GM21447 (cell line): ENCODE measurements at regions not wholly inside any gene's neighbourhood (a gene's known extent, or its start where the extent isn't known, plus 50 kb on each side); places are given as distances from the start of the nearest gene placed in this dataset.

Source experiments
- ATAC-seq: cut with Tn5 transposase; IDR thresholded peaks from one replicate; pipeline ENCODE4 v1.9.1; 2021; ENCODE audit not compliant: unreplicated experiment

- ATAC-seq = no peak
Measured at GRCh38 chr9:73742412-73742811, 590.7 kb downstream of the ANXA1 start.

- ATAC-seq = no peak
Measured at GRCh38 chr9:73743826-73744225, 592.2 kb downstream of the ANXA1 start.

- no peak for ATAC-seq
Measured at GRCh38 chr9:73745598-73745997, 593.9 kb downstream of the ANXA1 start.

- ATAC-seq = no peak
Measured at GRCh38 chr9:73753171-73753570, 601.5 kb downstream of the ANXA1 start.

GRCh38 chr9:73761905-73762304, 610.2 kb downstream of the ANXA1 start:
- ATAC-seq = no peak

GRCh38 chr9:73773896-73774295, 622.2 kb downstream of the ANXA1 start:
- ATAC-seq = no peak

- no peak for ATAC-seq
Measured at GRCh38 chr9:73775757-73776156, 624.1 kb downstream of the ANXA1 start.

- ATAC-seq = no peak
Measured at GRCh38 chr9:73780916-73781315, 629.3 kb downstream of the ANXA1 start.

- ATAC-seq = no peak
Measured at GRCh38 chr9:73782166-73782565, 630.5 kb downstream of the ANXA1 start.

- ATAC-seq = no peak
Measured at GRCh38 chr9:73799446-73799845, 647.8 kb downstream of the ANXA1 start.

GRCh38 chr9:73805111-73805510, 653.4 kb downstream of the ANXA1 start:
- ATAC-seq = no peak

- no peak for ATAC-seq
Measured at GRCh38 chr9:73805853-73806458, 654.3 kb downstream of the ANXA1 start.

- ATAC-seq = no peak
Measured at GRCh38 chr9:73806876-73807275, 655.2 kb downstream of the ANXA1 start.

GRCh38 chr9:73807952-73808351, 656.3 kb downstream of the ANXA1 start:
- ATAC-seq = no peak

GRCh38 chr9:73810585-73811215, 659.0 kb downstream of the ANXA1 start:
- no peak for ATAC-seq

GRCh38 chr9:73813546-73813945, 661.9 kb downstream of the ANXA1 start:
- ATAC-seq = no peak

- ATAC-seq = no peak
Measured at GRCh38 chr9:73816905-73817304, 665.2 kb downstream of the ANXA1 start.

- ATAC-seq = no peak
Measured at GRCh38 chr9:73824671-73825070, 672.5 kb upstream of the RORB start.

GRCh38 chr9:73838871-73839270, 658.3 kb upstream of the RORB start:
- ATAC-seq = no peak

- no peak for ATAC-seq
Measured at GRCh38 chr9:73839471-73839870, 657.7 kb upstream of the RORB start.

- ATAC-seq = no peak
Measured at GRCh38 chr9:73841018-73841417, 656.1 kb upstream of the RORB start.

GRCh38 chr9:73844135-73844534, 653.0 kb upstream of the RORB start:
- ATAC-seq = no peak

- ATAC-seq = peak; percentile 77
Measured at GRCh38 chr9:73845539-73845938, 651.6 kb upstream of the RORB start.
